ENCODE measurements at regions not wholly inside any gene's neighbourhood (a gene's known extent, or its start where the extent isn't known, plus 50 kb on each side); places are given as distances from the start of the nearest gene placed in this dataset.

- TF ChIP-seq, protein P1, sequence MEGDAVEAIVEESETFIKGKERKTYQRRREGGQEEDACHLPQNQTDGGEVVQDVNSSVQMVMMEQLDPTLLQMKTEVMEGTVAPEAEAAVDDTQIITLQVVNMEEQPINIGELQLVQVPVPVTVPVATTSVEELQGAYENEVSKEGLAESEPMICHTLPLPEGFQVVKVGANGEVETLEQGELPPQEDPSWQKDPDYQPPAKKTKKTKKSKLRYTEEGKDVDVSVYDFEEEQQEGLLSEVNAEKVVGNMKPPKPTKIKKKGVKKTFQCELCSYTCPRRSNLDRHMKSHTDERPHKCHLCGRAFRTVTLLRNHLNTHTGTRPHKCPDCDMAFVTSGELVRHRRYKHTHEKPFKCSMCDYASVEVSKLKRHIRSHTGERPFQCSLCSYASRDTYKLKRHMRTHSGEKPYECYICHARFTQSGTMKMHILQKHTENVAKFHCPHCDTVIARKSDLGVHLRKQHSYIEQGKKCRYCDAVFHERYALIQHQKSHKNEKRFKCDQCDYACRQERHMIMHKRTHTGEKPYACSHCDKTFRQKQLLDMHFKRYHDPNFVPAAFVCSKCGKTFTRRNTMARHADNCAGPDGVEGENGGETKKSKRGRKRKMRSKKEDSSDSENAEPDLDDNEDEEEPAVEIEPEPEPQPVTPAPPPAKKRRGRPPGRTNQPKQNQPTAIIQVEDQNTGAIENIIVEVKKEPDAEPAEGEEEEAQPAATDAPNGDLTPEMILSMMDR (conservative IDR thresholded peaks at IDR 0.05; ENCODE audit: low read depth in 2 of 2): no peak
- no peak for TF ChIP-seq EZH2 (IDR thresholded peaks at IDR 0.05; ENCODE audit: low read depth, unreplicated experiment)
- no peak for TF ChIP-seq REST (IDR thresholded peaks at IDR 0.05; ENCODE audit: unreplicated experiment)
- TF ChIP-seq JUNB (IDR thresholded peaks at IDR 0.05; ENCODE audit: unreplicated experiment): no peak
- no peak for TF ChIP-seq CREB1 (CRISPR knock-in tag; IDR thresholded peaks at IDR 0.05; ENCODE audit: low read depth)
- no peak for TF ChIP-seq ZNF114 (CRISPR knock-in tag; IDR thresholded peaks at IDR 0.05)
- no peak for TF ChIP-seq POLR2AphosphoS5 (IDR thresholded peaks at IDR 0.05; ENCODE audit: low read depth)
- no peak for TF ChIP-seq STAT1 (IDR thresholded peaks at IDR 0.05; ENCODE audit: unreplicated experiment)
- no peak for TF ChIP-seq EZH2phosphoT487 (IDR thresholded peaks at IDR 0.05; ENCODE audit: unreplicated experiment)
- TF ChIP-seq, protein P2, sequence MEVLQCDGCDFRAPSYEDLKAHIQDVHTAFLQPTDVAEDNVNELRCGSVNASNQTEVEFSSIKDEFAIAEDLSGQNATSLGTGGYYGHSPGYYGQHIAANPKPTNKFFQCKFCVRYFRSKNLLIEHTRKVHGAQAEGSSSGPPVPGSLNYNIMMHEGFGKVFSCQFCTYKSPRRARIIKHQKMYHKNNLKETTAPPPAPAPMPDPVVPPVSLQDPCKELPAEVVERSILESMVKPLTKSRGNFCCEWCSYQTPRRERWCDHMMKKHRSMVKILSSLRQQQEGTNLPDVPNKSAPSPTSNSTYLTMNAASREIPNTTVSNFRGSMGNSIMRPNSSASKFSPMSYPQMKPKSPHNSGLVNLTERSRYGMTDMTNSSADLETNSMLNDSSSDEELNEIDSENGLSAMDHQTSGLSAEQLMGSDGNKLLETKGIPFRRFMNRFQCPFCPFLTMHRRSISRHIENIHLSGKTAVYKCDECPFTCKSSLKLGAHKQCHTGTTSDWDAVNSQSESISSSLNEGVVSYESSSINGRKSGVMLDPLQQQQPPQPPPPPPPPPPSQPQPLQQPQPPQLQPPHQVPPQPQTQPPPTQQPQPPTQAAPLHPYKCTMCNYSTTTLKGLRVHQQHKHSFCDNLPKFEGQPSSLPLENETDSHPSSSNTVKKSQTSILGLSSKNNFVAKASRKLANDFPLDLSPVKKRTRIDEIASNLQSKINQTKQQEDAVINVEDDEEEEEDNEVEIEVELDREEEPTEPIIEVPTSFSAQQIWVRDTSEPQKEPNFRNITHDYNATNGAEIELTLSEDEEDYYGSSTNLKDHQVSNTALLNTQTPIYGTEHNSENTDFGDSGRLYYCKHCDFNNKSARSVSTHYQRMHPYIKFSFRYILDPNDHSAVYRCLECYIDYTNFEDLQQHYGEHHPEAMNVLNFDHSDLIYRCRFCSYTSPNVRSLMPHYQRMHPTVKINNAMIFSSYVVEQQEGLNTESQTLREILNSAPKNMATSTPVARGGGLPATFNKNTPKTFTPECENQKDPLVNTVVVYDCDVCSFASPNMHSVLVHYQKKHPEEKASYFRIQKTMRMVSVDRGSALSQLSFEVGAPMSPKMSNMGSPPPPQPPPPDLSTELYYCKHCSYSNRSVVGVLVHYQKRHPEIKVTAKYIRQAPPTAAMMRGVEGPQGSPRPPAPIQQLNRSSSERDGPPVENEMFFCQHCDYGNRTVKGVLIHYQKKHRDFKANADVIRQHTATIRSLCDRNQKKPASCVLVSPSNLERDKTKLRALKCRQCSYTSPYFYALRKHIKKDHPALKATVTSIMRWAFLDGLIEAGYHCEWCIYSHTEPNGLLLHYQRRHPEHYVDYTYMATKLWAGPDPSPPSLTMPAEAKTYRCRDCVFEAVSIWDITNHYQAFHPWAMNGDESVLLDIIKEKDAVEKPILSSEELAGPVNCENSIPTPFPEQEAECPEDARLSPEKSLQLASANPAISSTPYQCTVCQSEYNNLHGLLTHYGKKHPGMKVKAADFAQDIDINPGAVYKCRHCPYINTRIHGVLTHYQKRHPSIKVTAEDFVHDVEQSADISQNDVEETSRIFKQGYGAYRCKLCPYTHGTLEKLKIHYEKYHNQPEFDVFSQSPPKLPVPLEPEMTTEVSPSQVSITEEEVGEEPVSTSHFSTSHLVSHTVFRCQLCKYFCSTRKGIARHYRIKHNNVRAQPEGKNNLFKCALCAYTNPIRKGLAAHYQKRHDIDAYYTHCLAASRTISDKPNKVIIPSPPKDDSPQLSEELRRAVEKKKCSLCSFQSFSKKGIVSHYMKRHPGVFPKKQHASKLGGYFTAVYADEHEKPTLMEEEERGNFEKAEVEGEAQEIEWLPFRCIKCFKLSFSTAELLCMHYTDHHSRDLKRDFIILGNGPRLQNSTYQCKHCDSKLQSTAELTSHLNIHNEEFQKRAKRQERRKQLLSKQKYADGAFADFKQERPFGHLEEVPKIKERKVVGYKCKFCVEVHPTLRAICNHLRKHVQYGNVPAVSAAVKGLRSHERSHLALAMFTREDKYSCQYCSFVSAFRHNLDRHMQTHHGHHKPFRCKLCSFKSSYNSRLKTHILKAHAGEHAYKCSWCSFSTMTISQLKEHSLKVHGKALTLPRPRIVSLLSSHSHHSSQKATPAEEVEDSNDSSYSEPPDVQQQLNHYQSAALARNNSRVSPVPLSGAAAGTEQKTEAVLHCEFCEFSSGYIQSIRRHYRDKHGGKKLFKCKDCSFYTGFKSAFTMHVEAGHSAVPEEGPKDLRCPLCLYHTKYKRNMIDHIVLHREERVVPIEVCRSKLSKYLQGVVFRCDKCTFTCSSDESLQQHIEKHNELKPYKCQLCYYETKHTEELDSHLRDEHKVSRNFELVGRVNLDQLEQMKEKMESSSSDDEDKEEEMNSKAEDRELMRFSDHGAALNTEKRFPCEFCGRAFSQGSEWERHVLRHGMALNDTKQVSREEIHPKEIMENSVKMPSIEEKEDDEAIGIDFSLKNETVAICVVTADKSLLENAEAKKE (CRISPR knock-in tag; IDR thresholded peaks at IDR 0.05): no peak
- no peak for TF ChIP-seq ETS1 (IDR thresholded peaks at IDR 0.05)
- TF ChIP-seq ZNF331 (CRISPR knock-in tag; IDR thresholded peaks at IDR 0.05; ENCODE audit: low read depth): no peak
These were observed 362.7 kb upstream of the SLC30A5 start for GRCh38 chr5:68730979-68731654.

Data from GM23338 (cell line).